HL-60 (cell line): ENCODE measurements at regions not wholly inside any gene's neighbourhood (a gene's known extent, or its start where the extent isn't known, plus 50 kb on each side); places are given as distances from the start of the nearest gene placed in this dataset.

Experiments
- DNase-seq, 2 experiments: peaks; one replicate each; pipeline ENCODE4 v3.0.0-alpha.2; 2010 to 2020; ENCODE audit warnings: low read depth in 1 of 2, low spot score in 1 of 2
- H3K27ac ChIP-seq: fragments of 250-450 bp; sonication (Bioruptor Pico); replicated peaks from 2 replicates; pipeline ENCODE4 v1.5.1; 2020; ENCODE audit warnings: mild to moderate bottlenecking, moderate library complexity
- H3K27me3 ChIP-seq: fragments of 250-450 bp; sonication (Bioruptor Pico); 2 replicates; pipeline ENCODE4 v1.5.1; 2021; ENCODE audit warnings: mild to moderate bottlenecking, moderate library complexity; ENCODE audit not compliant: insufficient read depth, poor library complexity, severe bottlenecking
- H3K4me3 ChIP-seq: replicated peaks from 2 replicates; pipeline ENCODE4 v1.5.1; 2011; ENCODE audit warnings: mild to moderate bottlenecking, control low read depth, low read length; ENCODE audit not compliant: insufficient read depth
- CTCF ChIP-seq: IDR thresholded peaks from one replicate; pipeline ENCODE4 v1.5.1; 2011; ENCODE audit warnings: low read length, control low read depth, inconsistent platforms; ENCODE audit not compliant: insufficient read depth
- GABPA ChIP-seq: IDR thresholded peaks from 2 replicates; pipeline ENCODE4 v1.6.1; 2012; ENCODE audit warnings: low read depth
- POLR2AphosphoS5 ChIP-seq: IDR thresholded peaks from 2 replicates; pipeline ENCODE4 v1.6.1; 2012; ENCODE audit warnings: low read depth
- REST ChIP-seq: IDR thresholded peaks from 2 replicates; pipeline ENCODE4 v1.6.1; 2012; ENCODE audit warnings: low read depth; ENCODE audit not compliant: insufficient replicate concordance
- SPI1 ChIP-seq: IDR thresholded peaks from 2 replicates; pipeline ENCODE4 v1.6.1; 2012; ENCODE audit warnings: low read depth, mild to moderate bottlenecking, borderline replicate concordance

- Histone ChIP-seq H3K27me3 (no peaks in the 10 kb centered on the region), H3K4me3 (no peak overlapping the region), H3K27ac (no peak overlapping the region)
- DNase-seq = no peak
- TF ChIP-seq REST (no peak), POLR2AphosphoS5 (no peak), SPI1 (no peak), GABPA (no peak), CTCF (no peak)
These were observed 393.8 kb downstream of the ZNF385D start for GRCh38 chr3:21357241-21357640.

- no peak for TF ChIP-seq SPI1
- no peak for TF ChIP-seq GABPA
- TF ChIP-seq REST = no peak
- TF ChIP-seq CTCF = no peak
- TF ChIP-seq POLR2AphosphoS5 = no peak
- Histone ChIP-seq H3K27me3 (no peaks in the 10 kb centered on the region), H3K27ac (no peak overlapping the region), H3K4me3 (no peak overlapping the region)
- DNase-seq = no peak
These were observed 394.6 kb downstream of the ZNF385D start for GRCh38 chr3:21356402-21356801.

- TF ChIP-seq GABPA = no peak
- no peak for TF ChIP-seq REST
- no peak for TF ChIP-seq POLR2AphosphoS5
- TF ChIP-seq CTCF = no peak
- no peak for TF ChIP-seq SPI1
These were observed 405.5 kb downstream of the ZNF385D start for GRCh38 chr3:21345382-21345976.

More at GRCh38 chr3:21345382-21345976, 405.5 kb downstream of the ZNF385D start:
- H3K27me3 ChIP-seq = no peaks in the 10 kb centered on the region
- DNase-seq = no peak
- H3K27ac ChIP-seq = no peak overlapping the region
- H3K4me3 ChIP-seq = no peak overlapping the region
